ENCODE measurements at regions not wholly inside any gene's neighbourhood (a gene's known extent, or its start where the extent isn't known, plus 50 kb on each side); places are given as distances from the start of the nearest gene placed in this dataset.

GRCh38 chr6:144344646-144345045, 59.5 kb downstream of the UTRN start:
- no peak for TF ChIP-seq POLR2A (IDR thresholded peaks at IDR 0.05)
- no peak for TF ChIP-seq CTCF (IDR thresholded peaks at IDR 0.05)

Measured in upper lobe of left lung (tissue), 4 donors.